ENCODE measurements at regions not wholly inside any gene's neighbourhood (a gene's known extent, or its start where the extent isn't known, plus 50 kb on each side); places are given as distances from the start of the nearest gene placed in this dataset.

- TF ChIP-seq THAP12 (CRISPR knock-in tag; IDR thresholded peaks at IDR 0.05) (no peak), RBM22 (IDR thresholded peaks at IDR 0.05; ENCODE audit: low read depth, low read length, poor library complexity, severe bottlenecking) (no peak), NCOA6 (IDR thresholded peaks at IDR 0.05) (no peak), TEAD1 (CRISPR knock-in tag; IDR thresholded peaks at IDR 0.05) (no peak), NELFE (IDR thresholded peaks at IDR 0.05; ENCODE audit: insufficient read depth, insufficient read length) (no peak), ATF1 (CRISPR knock-in tag; IDR thresholded peaks at IDR 0.05) (no peak), ATF1 (tag; IDR thresholded peaks at IDR 0.05) (no peak), ZNF253 (CRISPR knock-in tag; conservative IDR thresholded peaks at IDR 0.05) (no peak), GABPB2 (CRISPR knock-in tag; conservative IDR thresholded peaks at IDR 0.05) (no peak), E2F3 (CRISPR knock-in tag; IDR thresholded peaks at IDR 0.05) (no peak), USF2 (CRISPR knock-in tag; IDR thresholded peaks at IDR 0.05) (peak; percentile 23; the same call in 1 of the 2 replicates), SRSF3 (IDR thresholded peaks at IDR 0.05; ENCODE audit: insufficient read depth, low read length) (no peak), NFYB (IDR thresholded peaks at IDR 0.05; ENCODE audit: extremely low read depth, insufficient read length) (no peak), YBX1 (IDR thresholded peaks at IDR 0.05) (no peak), ETS1 (conservative IDR thresholded peaks at IDR 0.05; ENCODE audit: control insufficient read depth, low read depth, low read length) (no peak), ZEB2 (IDR thresholded peaks at IDR 0.05) (no peak), TSHZ1 (CRISPR knock-in tag; IDR thresholded peaks at IDR 0.05) (no peak), DNMT1 (IDR thresholded peaks at IDR 0.05) (no peak), ZNF740 (CRISPR knock-in tag; IDR thresholded peaks at IDR 0.05) (no peak; the same call in 1 of the 2 replicates), ZNF740 (tag; IDR thresholded peaks at IDR 0.05) (no peak), ZFP30 (CRISPR knock-in tag; IDR thresholded peaks at IDR 0.05; ENCODE audit: borderline replicate concordance) (no peak), HNRNPUL1 (IDR thresholded peaks at IDR 0.05; ENCODE audit: low read length) (no peak)
Measured at GRCh38 chr6:43885399-43886066, 115.5 kb downstream of the VEGFA start (continued).

Data from K562 (cell line).